M059J (cell line): ENCODE measurements at regions not wholly inside any gene's neighbourhood (a gene's known extent, or its start where the extent isn't known, plus 50 kb on each side); places are given as distances from the start of the nearest gene placed in this dataset.
"Not testable (repeated sequence)": the region's sequence is repeated elsewhere in the genome, so short reads cannot be mapped to it uniquely, and the experiment has no call there.

Experiments used
- DNase-seq: peaks from one replicate; pipeline ENCODE4 v3.0.0-alpha.2; 2012; ENCODE audit warnings: low read depth

- DNase-seq: no peak
Observed at GRCh38 chr17:71615820-71616219, 505.0 kb upstream of the SOX9 start.

- not testable (repeated sequence) for DNase-seq
Observed at GRCh38 chr17:71617767-71618166, 503.1 kb upstream of the SOX9 start.

GRCh38 chr17:71625330-71625729 is 495.5 kb upstream of the SOX9 start:
- no peak for DNase-seq

GRCh38 chr17:71628306-71628705 is 492.5 kb upstream of the SOX9 start:
- DNase-seq: peak; percentile 76

- peak; percentile 67 for DNase-seq
Observed at GRCh38 chr17:71631483-71631882, 489.3 kb upstream of the SOX9 start.

- peak; percentile 90 for DNase-seq
Observed at GRCh38 chr17:71632328-71632727, 488.5 kb upstream of the SOX9 start.

- DNase-seq: peak; percentile 91
Observed at GRCh38 chr17:71633391-71633849, 487.4 kb upstream of the SOX9 start.

- no peak for DNase-seq
Observed at GRCh38 chr17:71634376-71634775, 486.4 kb upstream of the SOX9 start.

- no peak for DNase-seq
Observed at GRCh38 chr17:71635187-71635586, 485.6 kb upstream of the SOX9 start.

GRCh38 chr17:71636644-71637043 is 484.2 kb upstream of the SOX9 start:
- DNase-seq: no peak

GRCh38 chr17:71638668-71639067 is 482.2 kb upstream of the SOX9 start:
- no peak for DNase-seq

- no peak for DNase-seq
Observed at GRCh38 chr17:71639865-71640264, 481.0 kb upstream of the SOX9 start.

GRCh38 chr17:71646890-71647289 is 473.9 kb upstream of the SOX9 start:
- DNase-seq: not testable (repeated sequence)

GRCh38 chr17:71648342-71648741 is 472.5 kb upstream of the SOX9 start:
- not testable (repeated sequence) for DNase-seq

GRCh38 chr17:71649941-71650350 is 470.9 kb upstream of the SOX9 start:
- peak; percentile 58 for DNase-seq

GRCh38 chr17:71655542-71655941 is 465.3 kb upstream of the SOX9 start:
- DNase-seq: no peak

GRCh38 chr17:71656964-71657858 is 463.6 kb upstream of the SOX9 start:
- no peak for DNase-seq

GRCh38 chr17:71658996-71659395 is 461.8 kb upstream of the SOX9 start:
- DNase-seq: no peak

- no peak for DNase-seq
Observed at GRCh38 chr17:71664861-71665260, 456.0 kb upstream of the SOX9 start.

- DNase-seq: no peak
Observed at GRCh38 chr17:71666047-71666446, 454.8 kb upstream of the SOX9 start.

GRCh38 chr17:71667661-71668060 is 453.2 kb upstream of the SOX9 start:
- peak; percentile 5 for DNase-seq

GRCh38 chr17:71668807-71669206 is 452.0 kb upstream of the SOX9 start:
- DNase-seq: no peak

GRCh38 chr17:71677439-71677838 is 443.4 kb upstream of the SOX9 start:
- no peak for DNase-seq

- no peak for DNase-seq
Observed at GRCh38 chr17:71679832-71680231, 441.0 kb upstream of the SOX9 start.
